GM21529 (cell line): ENCODE measurements at regions not wholly inside any gene's neighbourhood (a gene's known extent, or its start where the extent isn't known, plus 50 kb on each side); places are given as distances from the start of the nearest gene placed in this dataset.

ENCODE experiments used
- ATAC-seq: cut with Tn5 transposase; IDR thresholded peaks from one replicate; pipeline ENCODE4 v1.9.1; 2021; ENCODE audit not compliant: unreplicated experiment

DNA sequence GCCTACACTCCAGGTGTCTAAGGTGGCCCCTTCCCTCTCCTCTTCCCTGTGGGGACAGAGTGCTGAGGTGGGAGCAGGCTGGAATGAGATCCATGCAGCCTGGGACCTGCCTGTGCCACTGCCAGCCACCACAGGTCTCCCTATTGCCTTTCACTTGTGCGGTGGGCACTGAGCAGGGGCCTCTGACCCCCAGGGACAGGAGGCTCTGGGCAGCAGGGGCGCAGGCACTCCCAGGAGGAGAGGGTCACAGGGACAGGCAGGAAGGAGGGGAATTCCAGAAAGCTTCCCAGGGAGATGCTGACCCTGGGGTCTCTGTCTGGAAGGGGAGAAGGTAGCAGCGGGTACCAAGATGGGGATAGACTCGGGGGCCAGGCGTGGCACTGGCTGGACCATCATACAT lies 228.5 kb upstream of the B3GAT1 start:
- ATAC-seq, result no peak

DNA sequence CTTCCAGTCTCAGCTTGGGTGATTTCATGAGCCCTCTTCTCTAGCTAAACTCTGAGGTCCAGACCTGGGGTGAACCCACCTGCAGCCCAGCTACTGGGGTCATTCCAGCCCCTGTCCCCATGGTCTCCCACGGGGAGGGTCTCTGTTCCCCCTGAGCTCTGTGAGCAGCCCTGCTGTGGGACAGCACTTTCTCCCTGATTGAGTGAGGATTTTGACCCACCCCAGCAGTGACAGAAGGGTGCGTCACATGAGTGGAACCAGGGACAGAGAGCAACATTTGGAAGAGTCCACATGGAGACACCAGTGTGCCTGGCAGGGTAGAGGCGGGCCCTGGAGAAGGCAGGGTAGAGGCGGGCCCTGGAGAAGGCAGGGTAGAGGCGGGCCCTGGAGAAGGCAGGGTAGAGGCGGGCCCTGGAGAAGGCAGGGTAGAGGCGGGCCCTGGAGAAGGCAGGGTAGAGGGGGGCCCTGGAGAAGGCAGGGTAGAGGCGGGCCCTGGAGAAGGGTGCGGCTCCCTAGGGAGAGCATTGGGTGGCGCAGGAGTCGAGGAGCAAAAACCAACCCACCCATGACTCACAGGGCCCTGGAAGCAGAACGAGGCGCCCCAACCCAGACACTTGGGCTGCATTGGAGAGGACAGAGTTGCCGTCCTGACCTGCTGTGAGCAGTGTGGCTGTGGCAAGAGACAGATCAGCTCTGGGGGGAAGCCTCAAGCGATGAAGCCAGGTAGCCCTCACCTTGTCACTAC lies 227.7 kb upstream of the B3GAT1 start:
- no peak for ATAC-seq

DNA sequence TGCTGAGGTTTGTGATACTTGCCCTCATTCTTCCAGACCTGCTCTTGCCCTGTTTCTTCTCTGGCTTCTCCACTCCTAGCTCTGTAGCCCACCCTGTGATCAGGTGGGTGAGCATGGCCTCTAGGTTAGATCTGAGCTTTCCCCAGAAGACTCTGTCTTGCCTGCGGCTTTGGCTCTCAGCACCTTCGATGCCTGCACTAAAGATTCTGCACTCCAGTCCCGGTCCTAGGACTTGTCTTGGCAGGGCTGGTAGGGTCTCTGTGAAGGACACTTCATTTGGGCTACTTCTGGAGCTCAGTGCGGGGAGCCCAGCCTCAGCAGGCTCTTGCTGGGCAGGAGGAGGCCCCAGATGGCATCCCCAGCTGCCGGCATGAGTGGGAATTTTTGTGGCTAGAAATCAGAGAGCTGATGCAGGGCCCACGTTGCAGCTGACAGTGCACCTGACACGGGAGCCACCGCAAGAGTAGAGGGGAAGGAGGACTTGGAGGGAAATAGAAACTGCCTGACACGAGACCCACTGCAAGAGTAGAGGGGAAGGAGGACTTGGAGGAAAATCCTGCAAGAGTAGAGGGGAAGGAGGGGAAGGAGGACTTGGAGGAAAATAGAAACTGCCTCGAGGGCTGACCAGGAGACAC lies 226.9 kb upstream of the B3GAT1 start:
- ATAC-seq, result no peak

DNA sequence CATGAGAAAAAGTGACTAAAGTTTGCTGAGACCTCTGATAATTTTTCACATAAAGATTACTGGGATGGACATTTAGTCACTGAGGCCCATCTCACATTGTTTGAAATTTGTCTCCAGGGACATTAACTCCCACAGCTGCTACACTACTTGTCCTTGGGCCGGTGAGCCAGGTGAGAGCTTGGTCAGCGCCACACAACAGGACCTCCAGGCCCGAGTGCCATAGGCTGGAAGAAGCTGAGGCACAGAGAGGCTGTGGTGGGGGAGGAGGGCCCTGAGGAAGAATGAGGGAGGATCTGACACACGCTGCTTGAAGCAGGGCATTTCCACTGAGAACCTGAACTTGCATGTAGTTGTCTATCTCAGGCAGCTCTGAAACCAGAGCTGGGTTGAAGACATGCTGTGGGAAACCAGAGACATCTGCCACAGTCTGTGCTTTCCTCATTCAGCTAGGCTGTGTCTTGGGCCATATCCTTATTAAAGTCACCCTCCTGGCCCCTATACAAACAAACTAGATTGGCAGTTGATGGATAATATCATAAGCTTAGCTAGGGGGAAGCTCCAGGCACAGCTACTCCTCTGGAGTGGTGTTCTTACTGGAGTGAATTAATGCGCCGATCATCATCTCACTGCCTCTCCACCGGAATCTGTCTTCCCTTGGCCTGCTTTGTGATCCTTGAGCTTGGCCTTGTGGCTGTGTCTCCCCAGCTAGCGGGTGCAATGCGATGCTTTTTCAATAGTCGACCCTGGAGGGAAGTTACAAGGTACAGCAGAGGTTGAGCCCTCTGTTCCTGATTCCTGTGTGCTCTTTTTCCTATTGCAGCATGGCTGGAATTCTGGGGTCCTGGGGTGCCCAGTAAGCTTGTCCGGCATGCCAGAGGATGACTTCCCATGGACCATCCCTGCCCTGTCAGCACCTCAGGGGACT lies 225.3 kb upstream of the B3GAT1 start:
- ATAC-seq, result no peak

DNA sequence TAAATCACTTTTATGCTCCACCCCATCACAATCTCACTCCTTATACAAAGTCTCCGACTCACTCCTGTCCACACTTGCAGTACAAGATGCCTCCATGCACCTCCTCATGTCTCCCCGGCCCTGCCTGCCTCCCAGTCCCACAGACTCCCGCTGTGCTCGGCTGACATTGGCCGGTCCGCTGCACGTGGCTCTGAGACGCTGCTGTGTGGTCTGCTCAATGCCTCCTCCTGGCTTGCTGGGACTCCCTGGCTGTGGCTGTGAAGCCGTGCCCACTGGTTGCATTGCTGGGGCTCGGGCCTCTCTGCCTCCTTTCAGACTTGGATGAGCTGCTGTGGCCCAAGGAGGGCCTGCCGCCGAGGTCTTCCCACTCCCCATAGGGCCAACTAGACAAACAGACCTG lies 224.0 kb upstream of the B3GAT1 start:
- no peak for ATAC-seq

DNA sequence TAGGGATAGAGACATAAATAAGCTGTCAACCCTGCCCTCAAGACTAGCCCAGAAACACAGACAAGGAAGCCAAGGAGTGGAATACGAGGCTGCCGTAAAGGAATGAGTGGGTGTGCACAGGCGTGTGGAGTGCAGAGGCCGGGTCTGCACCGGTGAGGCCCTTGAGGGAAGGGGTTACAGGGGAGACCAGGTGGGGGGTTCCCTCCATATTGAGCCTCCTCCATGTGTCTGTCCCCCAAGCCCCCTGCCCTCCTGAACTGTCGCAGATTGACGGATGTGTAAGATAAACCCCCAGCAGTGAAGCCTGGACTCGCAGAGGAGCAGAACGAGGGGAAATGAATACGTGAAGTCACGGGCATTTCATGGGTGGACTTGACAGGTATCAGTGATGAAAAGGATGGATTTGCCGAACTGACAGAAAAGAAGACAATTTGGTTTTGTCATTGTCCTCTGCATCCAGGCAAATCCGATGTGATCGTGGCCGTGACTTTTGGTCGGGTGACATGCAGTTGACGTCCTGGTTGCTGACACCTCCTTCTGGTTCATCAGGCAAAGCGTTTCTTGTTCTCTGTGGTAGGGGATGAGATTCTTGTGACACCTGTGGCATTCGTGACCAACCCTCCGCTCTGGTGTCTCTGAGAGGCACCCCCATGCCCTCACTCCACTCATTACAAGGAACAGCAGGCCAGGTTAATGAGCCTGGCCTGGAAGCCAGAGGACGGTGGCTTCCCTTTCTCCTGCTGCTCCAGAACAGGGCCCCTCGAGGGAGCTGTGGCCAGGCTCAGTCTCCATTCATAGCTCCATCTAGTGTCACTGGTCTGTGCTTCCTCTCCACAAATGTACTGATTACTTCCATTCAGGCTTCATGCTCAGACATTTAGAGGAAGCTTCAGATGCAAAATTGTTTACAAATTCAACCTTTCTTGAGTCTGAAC lies 223.1 kb upstream of the B3GAT1 start:
- ATAC-seq, result no peak

DNA sequence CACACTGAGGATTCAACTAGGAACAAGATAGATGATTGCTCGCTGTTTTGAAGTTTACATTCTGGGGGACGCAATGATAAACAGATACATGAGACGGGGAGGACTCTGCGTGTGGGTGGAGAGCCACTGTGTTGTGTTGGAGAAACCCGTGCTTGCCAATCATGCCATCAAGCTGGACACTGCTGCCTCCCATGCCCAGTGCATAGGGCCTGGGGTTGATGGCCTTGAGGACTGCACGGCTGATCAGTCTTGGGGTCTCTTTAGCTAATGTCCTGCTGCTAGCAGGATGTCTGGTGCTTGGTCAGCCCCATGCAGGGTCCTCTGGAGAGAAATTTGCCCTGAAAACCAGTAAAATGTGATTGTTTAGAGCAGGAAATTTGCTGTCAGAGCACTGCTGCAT lies 221.2 kb upstream of the B3GAT1 start:
- no peak for ATAC-seq

DNA sequence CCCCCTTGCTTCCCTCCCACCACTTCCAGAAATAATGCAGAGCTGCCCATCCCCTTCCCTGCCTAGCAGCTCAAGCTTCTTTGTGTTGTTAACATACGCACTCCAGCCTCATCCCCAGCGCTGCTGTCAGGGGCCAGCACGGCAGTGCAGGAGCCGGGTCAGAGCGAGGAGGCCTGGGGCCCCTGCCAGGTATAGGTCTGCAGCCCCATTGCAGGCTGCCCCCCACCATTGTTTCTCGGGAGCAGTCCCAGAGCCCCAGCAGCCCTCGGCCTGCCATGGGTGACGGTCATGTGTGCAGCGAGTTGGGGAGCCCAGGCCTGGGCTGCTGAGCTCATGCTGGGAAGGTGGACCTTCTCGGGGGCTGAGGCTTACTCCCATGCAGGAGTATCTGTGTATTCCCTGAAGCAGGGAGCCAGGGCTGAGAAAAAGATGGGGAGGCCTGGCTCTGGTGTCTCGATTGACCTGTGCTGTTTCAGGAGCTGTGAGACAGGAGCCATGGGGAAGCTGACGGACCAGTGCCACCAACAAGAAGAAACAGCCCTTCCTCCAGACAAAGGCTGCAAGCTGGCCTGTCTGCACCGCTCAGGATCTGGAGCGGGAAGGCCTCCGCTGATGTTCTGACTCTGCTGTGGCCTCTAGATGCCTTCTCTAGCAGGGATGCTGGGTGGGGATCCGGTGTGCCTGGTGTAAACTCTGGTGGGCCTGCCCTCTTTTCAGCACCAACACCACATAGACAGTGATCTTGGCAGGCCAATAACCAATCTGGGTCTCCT lies 220.5 kb upstream of the B3GAT1 start:
- ATAC-seq, result no peak

DNA sequence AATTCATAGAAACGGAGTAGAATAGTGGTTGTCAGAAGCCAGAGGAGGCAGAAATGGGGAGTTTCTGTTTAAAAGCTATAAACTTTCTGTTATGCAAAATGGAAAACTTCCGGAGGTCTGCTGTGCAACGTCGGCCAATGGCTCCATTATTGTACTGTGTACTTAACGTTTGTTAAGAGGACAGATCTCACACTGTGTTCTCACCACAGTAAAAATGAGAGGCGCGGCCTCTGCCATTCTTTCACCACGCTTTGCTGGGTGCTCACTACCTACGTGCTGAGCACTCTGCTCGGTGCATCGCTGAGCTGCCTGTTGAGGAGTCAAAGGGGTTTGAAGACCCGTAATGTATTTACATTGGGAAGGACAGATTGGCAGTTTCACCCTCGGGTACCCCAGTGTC lies 218.8 kb upstream of the B3GAT1 start:
- ATAC-seq, result no peak

DNA sequence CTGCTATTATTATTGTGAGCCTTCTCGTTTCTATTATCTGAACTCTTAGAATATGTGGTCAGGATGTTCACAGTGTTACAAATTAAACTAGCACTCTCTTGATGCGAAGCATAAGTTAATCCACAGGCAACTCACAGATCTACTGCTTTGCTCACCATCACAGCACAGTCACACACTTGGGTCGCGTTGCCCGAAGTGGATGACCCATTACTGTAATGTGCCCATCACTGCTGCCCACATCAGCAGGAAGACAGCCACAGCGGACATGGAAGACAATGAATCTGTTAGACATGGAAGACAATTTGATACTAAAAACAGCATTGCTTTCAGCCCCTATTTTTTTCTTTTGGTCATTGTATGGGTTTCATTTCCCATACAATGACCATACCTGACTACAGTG lies 216.4 kb upstream of the B3GAT1 start:
- no peak for ATAC-seq

DNA sequence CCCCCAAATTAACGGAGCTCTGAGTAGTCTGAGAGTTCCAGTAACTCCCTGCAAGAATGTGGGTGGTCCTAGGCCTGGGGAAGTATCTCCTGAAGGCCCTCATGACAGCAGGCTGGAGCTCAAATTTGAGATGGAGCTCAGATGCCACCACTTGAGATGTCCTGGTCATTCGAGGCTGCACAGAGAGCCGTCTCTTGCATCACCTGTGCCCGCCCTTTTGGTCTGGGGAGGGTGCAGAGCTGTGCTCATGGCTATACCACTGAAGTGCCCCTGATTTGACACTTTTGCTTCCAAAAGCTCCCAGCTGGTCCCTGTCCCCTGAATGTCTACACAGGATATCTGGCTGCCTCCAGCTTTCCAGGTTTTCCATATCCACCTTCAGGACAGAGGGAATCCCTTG lies 214.0 kb upstream of the B3GAT1 start:
- ATAC-seq, result no peak

DNA sequence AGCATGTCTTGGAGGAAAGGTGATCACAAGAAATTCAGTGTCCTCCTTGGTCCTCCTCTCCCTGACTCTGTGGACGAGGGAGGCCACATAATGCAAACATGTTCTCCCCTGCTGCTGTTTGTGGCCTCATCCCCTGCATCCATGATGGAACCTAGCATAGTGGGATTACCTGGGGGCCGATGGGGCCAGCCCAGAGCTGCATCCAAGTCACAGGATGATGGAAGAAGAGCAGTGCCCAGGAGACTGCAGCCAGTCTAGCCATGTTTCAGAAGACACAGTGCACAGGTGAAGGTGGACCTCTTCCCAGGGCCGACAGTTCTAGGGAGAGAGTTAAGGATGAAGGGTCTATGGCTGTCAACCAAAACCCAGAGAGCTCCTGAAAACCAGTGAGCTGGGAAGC lies 213.6 kb upstream of the B3GAT1 start:
- no peak for ATAC-seq

DNA sequence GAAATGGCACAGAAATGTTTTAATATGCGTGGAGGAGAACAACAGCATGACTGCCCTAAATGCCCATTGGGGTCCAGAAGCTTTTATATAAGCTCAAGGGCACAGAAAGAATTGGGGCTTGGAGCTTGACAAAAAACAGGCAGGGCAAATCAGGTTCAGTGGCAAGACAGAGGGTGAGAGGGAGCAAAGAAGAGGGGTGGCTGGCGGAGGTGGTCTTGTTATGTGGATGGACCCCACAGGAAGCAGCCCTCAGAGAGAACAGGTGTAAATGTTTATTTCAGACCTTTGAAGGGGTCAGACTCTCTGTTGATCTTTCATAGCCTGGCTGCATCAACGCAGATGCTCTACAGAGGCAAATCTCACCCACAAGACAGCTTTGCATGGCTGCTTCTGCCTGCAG lies 213.1 kb upstream of the B3GAT1 start:
- ATAC-seq, result no peak

DNA sequence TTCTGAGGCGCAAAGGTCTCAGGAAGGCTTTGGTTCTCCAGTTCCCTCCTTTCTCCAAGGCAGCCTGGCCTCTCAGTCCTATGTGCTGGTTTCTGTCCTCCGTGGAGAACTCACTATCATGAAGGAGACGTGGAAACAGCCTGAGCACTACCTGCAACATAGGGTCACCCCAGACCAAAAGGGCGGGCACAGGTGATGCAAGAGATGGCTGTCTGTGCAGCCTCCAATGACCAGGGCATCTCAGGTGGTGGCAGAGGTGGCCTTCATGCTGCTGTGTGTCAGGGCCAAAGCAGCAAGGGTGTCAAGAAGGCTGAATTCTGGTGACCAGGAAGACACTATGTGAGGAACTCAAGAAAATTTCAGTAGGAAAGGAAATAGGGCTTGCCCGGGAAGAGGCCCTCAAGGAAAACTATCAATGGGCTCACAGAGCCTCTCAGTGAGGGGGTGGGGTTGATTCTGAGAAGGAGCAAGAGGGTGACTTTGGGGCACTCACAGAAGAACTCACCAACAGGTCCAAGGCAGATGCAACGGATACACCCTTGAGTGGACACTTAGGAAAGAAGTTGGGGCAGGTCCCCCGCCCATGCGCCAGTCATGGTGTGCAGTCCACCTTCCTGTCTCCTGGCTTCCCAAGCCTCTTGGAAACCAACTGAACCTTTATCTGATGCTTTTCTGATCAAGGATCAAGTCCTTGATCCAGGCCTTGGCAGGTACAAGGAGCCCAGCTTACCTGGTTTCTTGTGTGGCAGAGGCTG lies 212.3 kb upstream of the B3GAT1 start:
- ATAC-seq, result no peak

DNA sequence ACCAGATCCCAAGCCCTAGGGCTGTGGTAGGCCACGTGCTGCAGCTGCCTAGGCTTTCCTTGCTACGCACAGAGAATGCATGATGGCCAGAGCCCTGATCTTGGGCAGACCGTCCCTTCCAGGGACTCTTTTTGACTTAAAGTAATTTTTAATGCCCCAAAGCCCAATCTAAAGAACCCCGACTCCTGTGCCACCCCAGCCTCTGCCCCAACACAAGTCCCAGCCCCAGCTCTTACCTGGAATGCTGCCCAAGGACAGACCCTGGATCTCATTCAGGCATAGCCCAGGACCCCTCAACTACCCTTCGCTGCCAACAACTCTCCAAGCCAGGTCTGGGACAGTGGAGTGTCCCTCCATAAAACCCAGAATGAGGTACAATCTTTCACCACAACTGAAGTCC lies 211.7 kb upstream of the B3GAT1 start:
- no peak for ATAC-seq

DNA sequence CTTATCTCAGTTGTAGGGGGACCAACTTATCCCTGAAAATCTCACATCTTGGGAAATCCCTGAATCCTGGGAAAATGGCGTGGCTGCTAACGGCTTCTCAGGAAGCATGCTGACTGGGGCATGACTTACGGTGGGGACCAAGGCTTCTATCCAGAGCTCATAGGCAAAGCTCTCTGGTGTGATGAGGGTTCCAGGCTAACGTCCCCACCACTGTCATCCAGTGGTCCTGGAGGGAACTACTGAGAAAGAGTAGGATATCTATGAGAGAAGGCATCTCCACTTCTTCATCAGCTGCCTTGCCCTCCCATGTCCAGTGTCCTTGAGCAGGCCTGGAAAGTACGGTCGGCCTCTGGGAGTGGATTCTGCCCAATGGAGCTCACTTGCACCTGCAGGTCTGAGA lies 210.4 kb upstream of the B3GAT1 start:
- ATAC-seq, result no peak

DNA sequence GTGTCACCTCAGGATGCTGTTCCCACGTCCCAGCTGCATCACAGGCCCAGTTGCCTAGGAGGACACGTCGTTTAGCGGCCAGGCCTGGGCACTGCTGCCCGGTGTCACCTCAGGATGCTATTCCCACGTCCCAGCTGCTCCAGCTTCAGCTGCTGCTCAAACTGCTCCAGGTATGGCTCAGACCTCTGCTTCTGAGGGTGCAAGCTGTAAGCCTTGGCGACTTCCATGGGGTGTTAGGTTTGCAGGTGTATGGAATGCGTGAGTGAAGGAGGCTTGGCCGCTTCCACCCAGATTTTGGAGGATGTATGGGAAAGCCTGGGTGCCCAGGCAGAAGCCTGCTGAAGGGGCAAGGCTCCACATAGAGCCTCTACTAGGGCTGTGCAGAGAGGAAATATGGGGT lies 205.3 kb upstream of the B3GAT1 start:
- no peak for ATAC-seq

DNA sequence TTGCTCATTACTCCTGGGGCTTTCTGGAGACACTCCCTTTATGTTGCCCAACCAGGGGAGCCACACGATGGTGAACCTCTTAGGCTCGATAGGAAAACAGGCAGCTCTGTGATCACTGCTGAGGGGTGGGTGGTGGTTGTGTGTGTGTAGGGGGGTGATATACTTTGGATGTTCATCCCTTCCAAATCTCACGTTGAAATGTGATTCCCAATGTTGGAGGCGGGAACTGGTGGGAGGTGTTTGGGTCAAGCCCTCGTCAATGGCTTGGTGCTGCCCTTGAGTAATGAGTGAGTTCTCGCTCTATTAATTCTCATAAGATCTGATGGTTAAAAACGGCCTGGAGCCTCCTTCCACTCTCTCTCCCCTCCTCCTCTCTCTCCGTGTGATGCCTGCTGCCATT lies 204.0 kb upstream of the B3GAT1 start:
- ATAC-seq, result no peak

DNA sequence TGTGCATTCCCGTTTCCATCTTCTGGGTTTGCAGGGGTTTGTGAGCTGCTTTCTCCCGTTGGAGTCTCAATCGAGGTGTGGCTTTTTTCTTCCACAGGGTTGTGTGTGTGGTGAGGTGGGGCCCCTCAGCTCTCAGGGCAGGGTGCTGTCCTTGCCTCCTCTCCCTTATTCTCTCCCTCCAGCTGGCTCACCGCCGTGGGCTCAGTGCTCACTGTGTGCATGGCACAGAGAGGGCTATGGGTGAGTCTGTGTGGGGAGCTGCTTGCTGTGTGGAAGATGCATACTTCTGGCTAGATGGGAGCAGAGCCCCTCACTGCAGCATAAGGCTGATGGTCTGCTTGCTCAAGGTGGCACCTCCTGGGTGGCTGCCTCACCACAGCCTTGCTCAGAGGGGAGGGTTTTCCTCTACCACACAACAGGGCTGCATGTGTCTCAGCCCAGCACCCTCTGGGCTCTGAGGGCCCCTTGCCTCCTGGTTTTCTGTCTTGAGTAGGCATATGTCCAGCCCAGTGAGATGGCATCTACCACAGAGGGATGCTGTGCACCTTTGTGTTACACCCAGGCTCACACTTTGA lies 203.1 kb upstream of the B3GAT1 start:
- ATAC-seq, result no peak
